WTC11 (cell line): ENCODE measurements at regions not wholly inside any gene's neighbourhood (a gene's known extent, or its start where the extent isn't known, plus 50 kb on each side); places are given as distances from the start of the nearest gene placed in this dataset.

ENCODE experiments used
- ATAC-seq: fragments of 200-7000 bp; cut with Tn5 transposase; 2 replicates; pipeline ENCODE4 v1.10.0; 2021; ENCODE audit warnings: mild to moderate bottlenecking, moderate library complexity
- CTCF ChIA-PET: fragments of 300-600 bp; sonication (Branson Sonifier 250); formaldehyde crosslinking; loops from one replicate; lab custom pipeline; 2021; ENCODE audit warnings: antibody characterized with exemption; lab: Charles Lee
- POLR2A ChIA-PET: fragments of 350-600 bp; sonication (Branson Sonifier 250); formaldehyde crosslinking; loops from one replicate; lab custom pipeline; 2021; ENCODE audit warnings: antibody characterized with exemption; lab: Charles Lee
- DNase-seq: peaks from one replicate; pipeline ENCODE4 v3.0.0; 2021; ENCODE audit warnings: low spot score
- H3K27ac Mint-ChIP-seq: 2 replicates; pipeline ENCODE4 v1.8.0; 2021; ENCODE audit warnings: mixed read lengths
- H3K27me3 Mint-ChIP-seq: 2 replicates; pipeline ENCODE4 v1.8.0; 2021; ENCODE audit warnings: low read depth, mild to moderate bottlenecking, moderate library complexity, mixed read lengths
- H3K36me3 Mint-ChIP-seq: 2 replicates; pipeline ENCODE4 v1.8.0; 2021; ENCODE audit warnings: mixed read lengths
- H3K4me1 Mint-ChIP-seq: 2 replicates; pipeline ENCODE4 v1.8.0; 2022; ENCODE audit warnings: mixed read lengths
- H3K4me3 Mint-ChIP-seq: 2 replicates; pipeline ENCODE4 v1.8.0; 2021; ENCODE audit warnings: mild to moderate bottlenecking, moderate library complexity, mixed read lengths
- H3K9me3 Mint-ChIP-seq: 2 replicates; pipeline ENCODE4 v1.8.0; 2021; ENCODE audit warnings: mixed read lengths
- AR ChIP-seq: fragments of 250-450 bp; sonication (Bioruptor Pico); IDR thresholded peaks from 2 replicates; pipeline ENCODE4 v1.9.0; 2021; ENCODE audit warnings: mild to moderate bottlenecking
- ATF2 ChIP-seq: sonication (generic); formaldehyde crosslinking; IDR thresholded peaks from 2 replicates; pipeline ENCODE4 v1.8.1; 2022; ENCODE audit warnings: low read depth, missing genetic modification reagents, borderline replicate concordance
- CBFB ChIP-seq: sonication (generic); formaldehyde crosslinking; IDR thresholded peaks from 2 replicates; pipeline ENCODE4 v1.8.1; 2022; ENCODE audit warnings: mild to moderate bottlenecking, low read depth, missing genetic modification reagents
- CREB1 ChIP-seq: sonication (generic); formaldehyde crosslinking; IDR thresholded peaks from 2 replicates; pipeline ENCODE4 v1.8.0; 2023; ENCODE audit warnings: mild to moderate bottlenecking, missing genetic modification reagents
- CREM ChIP-seq: sonication (generic); formaldehyde crosslinking; IDR thresholded peaks from 2 replicates; pipeline ENCODE4 v1.8.1; 2022; ENCODE audit warnings: mild to moderate bottlenecking, missing genetic modification reagents, moderate library complexity
- CTCF ChIP-seq: fragments of 200-600 bp; IDR thresholded peaks from 2 replicates; pipeline ENCODE4 v1.8.0; 2022; ENCODE audit warnings: antibody characterized with exemption
- E2F5 ChIP-seq: sonication (generic); formaldehyde crosslinking; IDR thresholded peaks from 2 replicates; pipeline ENCODE4 v1.8.1; 2022; ENCODE audit warnings: mild to moderate bottlenecking, moderate library complexity, missing genetic modification reagents
- FOXJ3 ChIP-seq: sonication (generic); formaldehyde crosslinking; IDR thresholded peaks from 2 replicates; pipeline ENCODE4 v1.9.0; 2021; ENCODE audit warnings: missing genetic modification reagents, mild to moderate bottlenecking, borderline replicate concordance
- GABPB1 ChIP-seq: sonication (generic); formaldehyde crosslinking; IDR thresholded peaks from 2 replicates; pipeline ENCODE4 v1.8.1; 2023; ENCODE audit warnings: mild to moderate bottlenecking, missing genetic modification reagents
- GTF2I ChIP-seq: fragments of 250-450 bp; sonication (Bioruptor Pico); conservative IDR thresholded peaks from 2 replicates; pipeline ENCODE4 v1.4.0; 2021; ENCODE audit warnings: mild to moderate bottlenecking
- HMGA2 ChIP-seq: fragments of 250-450 bp; sonication (Bioruptor Pico); IDR thresholded peaks from 2 replicates; pipeline ENCODE4 v1.4.0; 2021; ENCODE audit warnings: mild to moderate bottlenecking, moderate library complexity
- HMGXB4 ChIP-seq: sonication (generic); formaldehyde crosslinking; IDR thresholded peaks from 2 replicates; pipeline ENCODE4 v1.8.1; 2023; ENCODE audit warnings: mild to moderate bottlenecking, moderate library complexity, missing genetic modification reagents
- IRF2 ChIP-seq: sonication (generic); formaldehyde crosslinking; IDR thresholded peaks from 2 replicates; pipeline ENCODE4 v1.8.0; 2022; ENCODE audit warnings: low read depth, missing genetic modification reagents, borderline replicate concordance
- JAZF1 ChIP-seq: fragments of 250-450 bp; sonication (Bioruptor Pico); IDR thresholded peaks from 2 replicates; pipeline ENCODE4 v1.9.0; 2021; ENCODE audit warnings: moderate library complexity, mild to moderate bottlenecking, inconsistent platforms
- KAT7 ChIP-seq: sonication (generic); formaldehyde crosslinking; IDR thresholded peaks from 2 replicates; pipeline ENCODE4 v1.8.1; 2023; ENCODE audit warnings: missing genetic modification reagents, mild to moderate bottlenecking, borderline replicate concordance
- NFATC4 ChIP-seq: fragments of 250-450 bp; sonication (Bioruptor Pico); IDR thresholded peaks from 2 replicates; pipeline ENCODE4 v1.9.0; 2021; ENCODE audit warnings: mild to moderate bottlenecking
- NR2C2 ChIP-seq: sonication (generic); formaldehyde crosslinking; IDR thresholded peaks from 2 replicates; pipeline ENCODE4 v1.8.0; 2022; ENCODE audit warnings: mild to moderate bottlenecking, missing genetic modification reagents
- NR3C1 ChIP-seq: sonication (generic); formaldehyde crosslinking; conservative IDR thresholded peaks from 2 replicates; pipeline ENCODE4 v1.8.1; 2023; ENCODE audit warnings: low read depth, mild to moderate bottlenecking, missing genetic modification reagents
- PREB ChIP-seq: sonication (generic); formaldehyde crosslinking; IDR thresholded peaks from 2 replicates; pipeline ENCODE4 v1.8.1; 2022; ENCODE audit warnings: mild to moderate bottlenecking, missing genetic modification reagents, moderate library complexity, borderline replicate concordance
- TEAD1 ChIP-seq: sonication (generic); formaldehyde crosslinking; IDR thresholded peaks from 2 replicates; pipeline ENCODE4 v1.8.0; 2022; ENCODE audit warnings: mild to moderate bottlenecking, missing genetic modification reagents
- TP53 ChIP-seq: sonication (generic); formaldehyde crosslinking; IDR thresholded peaks from 2 replicates; pipeline ENCODE4 v1.8.1; 2023; ENCODE audit warnings: mild to moderate bottlenecking, missing genetic modification reagents
- ZNF232 ChIP-seq: sonication (generic); formaldehyde crosslinking; IDR thresholded peaks from 2 replicates; pipeline ENCODE4 v1.8.0; 2022; ENCODE audit warnings: mild to moderate bottlenecking, missing genetic modification reagents
- ZNF671 ChIP-seq: fragments of 250-450 bp; sonication (Bioruptor Pico); IDR thresholded peaks from 2 replicates; pipeline ENCODE4 v1.8.0; 2021; ENCODE audit warnings: mild to moderate bottlenecking
- ZSCAN18 ChIP-seq: fragments of 250-450 bp; sonication (Bioruptor Pico); IDR thresholded peaks from 2 replicates; pipeline ENCODE4 v2.1.2; 2022; ENCODE audit warnings: mild to moderate bottlenecking, moderate library complexity

- Mint-ChIP-seq H3K27ac (no peak overlapping the region), H3K4me1 (no peaks in the 10 kb centered on the region), H3K27me3 (peaks cover 8% of the 10 kb centered on the region; the same call in 1 of the 2 replicates), H3K4me3 (no peak overlapping the region), H3K9me3 (peaks cover under 1% of the 10 kb centered on the region), H3K36me3 (no peaks in the 10 kb centered on the region)
- TF ChIP-seq CBFB (CRISPR knock-in tag) = no peak
- TF ChIP-seq HMGA2 (CRISPR knock-in tag) = no peak
- TF ChIP-seq KAT7 (CRISPR knock-in tag) = no peak
- no peak for TF ChIP-seq CTCF
- no peak for TF ChIP-seq NR3C1 (CRISPR knock-in tag)
- TF ChIP-seq ZSCAN18 = no peak
- no peak for TF ChIP-seq GABPB1
- no peak for TF ChIP-seq HMGXB4 (CRISPR knock-in tag)
- ATAC-seq (no peak), DNase-seq (no peak)
- POLR2A ChIA-PET = no interaction called here
- CTCF ChIA-PET = interaction anchor here (0.6 kb wide), 1 partner anchor 251 kb away, joined by 6 read pairs; no protein-coding TSS in a partner anchor
Observed at GRCh38 chr6:4303638-4304037, 168.3 kb upstream of the ECI2 start.

- DNase-seq (no peak), ATAC-seq (no peak)
- no peaks in the 10 kb centered on the region for H3K4me1 Mint-ChIP-seq
- no peak overlapping the region for H3K27ac Mint-ChIP-seq
- no peak overlapping the region for H3K4me3 Mint-ChIP-seq
- ChIA-PET CTCF (no interaction called here), POLR2A (no interaction called here)
- H3K27me3 Mint-ChIP-seq = peaks cover 8% of the 10 kb centered on the region; the same call in 1 of the 2 replicates
- peaks cover 11% of the 10 kb centered on the region for H3K36me3 Mint-ChIP-seq
- TF ChIP-seq ZNF671 (CRISPR knock-in tag) = no peak
- no peak for TF ChIP-seq E2F5
- TF ChIP-seq CREM (CRISPR knock-in tag) = no peak
- TF ChIP-seq TEAD1 = no peak
- no peak for TF ChIP-seq JAZF1 (CRISPR knock-in tag)
- no peak for TF ChIP-seq GTF2I (CRISPR knock-in tag)
- no peak for TF ChIP-seq IRF2
- TF ChIP-seq NR2C2 (CRISPR knock-in tag) = no peak
- no peak for TF ChIP-seq TP53 (CRISPR knock-in tag)
- TF ChIP-seq NFATC4 (CRISPR knock-in tag) = no peak
- TF ChIP-seq AR (CRISPR knock-in tag) = no peak
- TF ChIP-seq CREB1 (CRISPR knock-in tag) = no peak
- no peak for TF ChIP-seq PREB (CRISPR knock-in tag)
- no peak for TF ChIP-seq FOXJ3 (CRISPR knock-in tag)
- no peak for TF ChIP-seq ZNF232 (CRISPR knock-in tag)
- no peak for TF ChIP-seq ATF2 (CRISPR knock-in tag)
- peaks cover 12% of the 10 kb centered on the region for H3K9me3 Mint-ChIP-seq
Observed at GRCh38 chr6:4302524-4302923, 167.1 kb upstream of the ECI2 start.
